OCI-LY3 (cell line): ENCODE measurements at regions not wholly inside any gene's neighbourhood (a gene's known extent, or its start where the extent isn't known, plus 50 kb on each side); places are given as distances from the start of the nearest gene placed in this dataset.

Source experiments
- CTCF ChIP-seq: fragments of 200-600, 300-600 bp; sonication (generic); IDR thresholded peaks from 2 replicates; pipeline ENCODE4 v1.5.1; 2014; ENCODE audit warnings: antibody characterized with exemption, low read length, low read depth
- EZH2phosphoT487 ChIP-seq: fragments of 200-600 bp; shearing (Covaris generic); IDR thresholded peaks from 2 replicates; pipeline ENCODE4 v1.6.1; 2018; ENCODE audit warnings: antibody characterized with exemption, mixed run types, low read depth

- no peak for TF ChIP-seq CTCF
- no peak for TF ChIP-seq EZH2phosphoT487
Observed at GRCh38 chr12:67590149-67590790, 58.3 kb upstream of the DYRK2 start.
